Body of pancreas (tissue), 4 donors: ENCODE measurements at regions not wholly inside any gene's neighbourhood (a gene's known extent, or its start where the extent isn't known, plus 50 kb on each side); places are given as distances from the start of the nearest gene placed in this dataset.

Experiments
- POLR2A ChIP-seq, 3 donors: fragments of 450-650 bp; IDR thresholded peaks; one replicate each; pipeline ENCODE4 v1.6.1; 2016; ENCODE audit warnings: antibody characterized with exemption in 3 of 3, mild to moderate bottlenecking in 2 of 3
- TF ChIP-seq, protein P1 (sequence below), 7 experiments: fragments of 450-650 bp in 4 of 7; fragments of 200-600 bp in 3 of 7; sonication (generic) in 3 of 7; IDR thresholded peaks; one replicate each; pipeline ENCODE4 v1.5.1; 2016 to 2019; ENCODE audit warnings: antibody characterized with exemption in 7 of 7

DNA sequence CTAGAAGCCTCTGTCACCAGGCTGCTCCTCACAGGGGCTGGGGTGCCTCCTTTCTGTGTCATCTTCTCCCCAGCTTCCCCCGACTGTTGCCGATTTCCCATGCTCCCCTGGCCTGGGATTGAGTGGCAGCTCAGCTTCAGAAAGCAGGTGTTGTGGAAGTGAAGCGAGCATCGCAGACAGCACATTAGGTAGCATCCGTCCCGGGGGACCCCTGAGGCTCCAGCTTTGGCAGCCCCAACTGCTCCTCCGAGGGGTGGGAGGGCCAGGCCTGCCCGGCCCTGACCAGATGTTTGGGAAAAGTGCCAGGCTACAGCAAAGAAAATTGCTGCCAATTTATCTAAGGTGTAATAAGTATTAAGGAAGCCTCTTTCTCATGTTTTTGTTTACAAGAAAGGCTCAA, 1045.6 kb downstream of the BCL11B start:
- TF ChIP-seq, protein P1, sequence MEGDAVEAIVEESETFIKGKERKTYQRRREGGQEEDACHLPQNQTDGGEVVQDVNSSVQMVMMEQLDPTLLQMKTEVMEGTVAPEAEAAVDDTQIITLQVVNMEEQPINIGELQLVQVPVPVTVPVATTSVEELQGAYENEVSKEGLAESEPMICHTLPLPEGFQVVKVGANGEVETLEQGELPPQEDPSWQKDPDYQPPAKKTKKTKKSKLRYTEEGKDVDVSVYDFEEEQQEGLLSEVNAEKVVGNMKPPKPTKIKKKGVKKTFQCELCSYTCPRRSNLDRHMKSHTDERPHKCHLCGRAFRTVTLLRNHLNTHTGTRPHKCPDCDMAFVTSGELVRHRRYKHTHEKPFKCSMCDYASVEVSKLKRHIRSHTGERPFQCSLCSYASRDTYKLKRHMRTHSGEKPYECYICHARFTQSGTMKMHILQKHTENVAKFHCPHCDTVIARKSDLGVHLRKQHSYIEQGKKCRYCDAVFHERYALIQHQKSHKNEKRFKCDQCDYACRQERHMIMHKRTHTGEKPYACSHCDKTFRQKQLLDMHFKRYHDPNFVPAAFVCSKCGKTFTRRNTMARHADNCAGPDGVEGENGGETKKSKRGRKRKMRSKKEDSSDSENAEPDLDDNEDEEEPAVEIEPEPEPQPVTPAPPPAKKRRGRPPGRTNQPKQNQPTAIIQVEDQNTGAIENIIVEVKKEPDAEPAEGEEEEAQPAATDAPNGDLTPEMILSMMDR (IDR thresholded peaks at IDR 0.05): no peak
- TF ChIP-seq POLR2A (IDR thresholded peaks at IDR 0.05): no peak
